Left cardiac atrium (tissue), 4 donors: ENCODE measurements at regions not wholly inside any gene's neighbourhood (a gene's known extent, or its start where the extent isn't known, plus 50 kb on each side); places are given as distances from the start of the nearest gene placed in this dataset.

ENCODE experiments used
- ATAC-seq, 2 donors: fragments of 200-7000 bp; cut with Tn5 transposase; one replicate each; pipeline ENCODE4 v1.9.1; 2020; ENCODE audit warnings: mild to moderate bottlenecking in 2 of 2, moderate library complexity in 2 of 2
- DNase-seq: peaks from one replicate; pipeline ENCODE4 v3.0.0-alpha.2; 2020
- intact Hi-C, 2 donors: fragments of 100-400 bp; cut with DNase I; formaldehyde crosslinking; loops; one replicate each; pipeline versions ENCODE4 v1.14.1 to v1.15.1; 2022 to 2023
- donor health status: DM: no; HTN: yes; CAD: no.
- donor health status: DM: no; HTN: yes; CAD: no; lungs with severe emphysema.
- donor health status: DM: yes; HTN: yes; CAD: no.
- donor health status: Dilated cardiomyopathy.

- no peak for DNase-seq
- intact Hi-C loops = no loop called here
- ATAC-seq = no peak
These were observed 102.4 kb downstream of the RFLNA start for GRCh38 chr12:124397399-124397679.

- peak in 1 of 2 donors; percentile 3 for ATAC-seq
- DNase-seq = peak; percentile 66
- intact Hi-C loops = no loop called here
These were observed 101.9 kb downstream of the RFLNA start for GRCh38 chr12:124396544-124397398.

GRCh38 chr12:124395986-124396385 lies 101.1 kb downstream of the RFLNA start:
- DNase-seq (no peak), ATAC-seq (no peak)
- intact Hi-C loops = no loop called here

- ATAC-seq (no peak), DNase-seq (no peak)
- intact Hi-C loops = no loop called here
These were observed 100.4 kb downstream of the RFLNA start for GRCh38 chr12:124395284-124395752.

- ATAC-seq (no peak), DNase-seq (no peak)
- intact Hi-C loops = no loop called here
These were observed 99.7 kb downstream of the RFLNA start for GRCh38 chr12:124394462-124395128.

- intact Hi-C loops = no loop called here
- ATAC-seq = no peak
- DNase-seq = no peak
These were observed 98.9 kb downstream of the RFLNA start for GRCh38 chr12:124393831-124394230.

- ATAC-seq = no peak
- DNase-seq = no peak
- intact Hi-C loops = no loop called here
These were observed 98.5 kb downstream of the RFLNA start for GRCh38 chr12:124393414-124393790.

- ATAC-seq (peak; percentile 60 to 69), DNase-seq (peak; percentile 88)
- intact Hi-C loops = no loop called here
These were observed 97.9 kb downstream of the RFLNA start for GRCh38 chr12:124392667-124393413.

GRCh38 chr12:124392271-124392666 lies 97.4 kb downstream of the RFLNA start:
- DNase-seq (peak; percentile 60), ATAC-seq (peak in 1 of 2 donors; percentile 0)
- intact Hi-C loops = no loop called here

- DNase-seq (peak; percentile 75), ATAC-seq (no peak)
- intact Hi-C loops = no loop called here
These were observed 96.7 kb downstream of the RFLNA start for GRCh38 chr12:124391340-124392261.

- intact Hi-C loops = no loop called here
- peak in 1 of 2 donors; percentile 11 for ATAC-seq
- DNase-seq = peak; percentile 72
These were observed 95.7 kb downstream of the RFLNA start for GRCh38 chr12:124390442-124391097.

- intact Hi-C loops = loop anchor here (5.0 to 10.0 kb wide), 3 partner anchors 32 to 175 kb away; partner anchors contain the start of gene NCOR2 (in 2 of the 2)
- no peak for DNase-seq
These were observed 95.0 kb downstream of the RFLNA start for GRCh38 chr12:124389725-124390441.

GRCh38 chr12:124389138-124389724 lies 94.3 kb downstream of the RFLNA start:
- intact Hi-C loops = loop anchor here (5.0 to 10.0 kb wide), 3 partner anchors 33 to 176 kb away; partner anchors contain the start of gene NCOR2 (in 2 of the 2)
- DNase-seq (peak; percentile 92), ATAC-seq (peak; percentile 69 to 70)

More at GRCh38 chr12:124389725-124390441, 95.0 kb downstream of the RFLNA start:
- no peak for ATAC-seq

- ATAC-seq (peak; percentile 61 to 67), DNase-seq (peak; percentile 85)
- intact Hi-C loops = loop anchor here (5.0 to 10.0 kb wide), 3 partner anchors 34 to 176 kb away; partner anchors contain the start of gene NCOR2 (in 2 of the 2)
These were observed 93.8 kb downstream of the RFLNA start for GRCh38 chr12:124388679-124389137.

- ATAC-seq (no peak), DNase-seq (no peak)
- intact Hi-C loops = loop anchor here (5.0 to 10.0 kb wide), 3 partner anchors 34 to 177 kb away; partner anchors contain the start of gene NCOR2 (in 2 of the 2)
These were observed 93.3 kb downstream of the RFLNA start for GRCh38 chr12:124388038-124388671.

- intact Hi-C loops = loop anchor here (5.0 to 10.0 kb wide), 3 partner anchors 35 to 177 kb away; partner anchors contain the start of gene NCOR2 (in 2 of the 2)
- ATAC-seq = peak; percentile 1 to 2
- no peak for DNase-seq
These were observed 92.6 kb downstream of the RFLNA start for GRCh38 chr12:124387528-124387911.
